LNCAP (cell line): ENCODE measurements at regions not wholly inside any gene's neighbourhood (a gene's known extent, or its start where the extent isn't known, plus 50 kb on each side); places are given as distances from the start of the nearest gene placed in this dataset.

Experiments used
- CTCF ChIP-seq: fragments of 450-650 bp; IDR thresholded peaks from 2 replicates; pipeline ENCODE4 v1.5.1; 2017; ENCODE audit warnings: mild to moderate bottlenecking

GRCh38 chr6:166008441-166009369, 158.9 kb downstream of the TBXT start:
- TF ChIP-seq CTCF, result no peak

- TF ChIP-seq CTCF, result no peak
Measured at GRCh38 chr6:166007349-166008263, 160.0 kb downstream of the TBXT start.

- TF ChIP-seq CTCF, result no peak
Measured at GRCh38 chr6:166006900-166007301, 160.8 kb downstream of the TBXT start.

GRCh38 chr6:166005944-166006899, 161.4 kb downstream of the TBXT start:
- TF ChIP-seq CTCF, result no peak

GRCh38 chr6:166005401-166005943, 162.2 kb downstream of the TBXT start:
- no peak for TF ChIP-seq CTCF

GRCh38 chr6:166004876-166005275, 162.8 kb downstream of the TBXT start:
- no peak for TF ChIP-seq CTCF
